ENCODE measurements at regions not wholly inside any gene's neighbourhood (a gene's known extent, or its start where the extent isn't known, plus 50 kb on each side); places are given as distances from the start of the nearest gene placed in this dataset.

GRCh38 chr4:14711259-14711658 lies 291.0 kb upstream of the CPEB2 start:
- no peaks in the 10 kb centered on the region for H3K4me1 Mint-ChIP-seq
- ChIA-PET CTCF (no interaction called here), POLR2A (no interaction called here)
- Histone ChIP-seq H3K9me3 (ENCODE audit: low read length) (no peaks in the 10 kb centered on the region), H3K4me3 (ENCODE audit: low read length) (no peak overlapping the region), H3K36me3 (ENCODE audit: insufficient read depth, low read length) (no peaks in the 10 kb centered on the region), H3K4me1 (ENCODE audit: insufficient read depth, low read length) (no peaks in the 10 kb centered on the region), H3K27me3 (ENCODE audit: insufficient read depth, low read length, poor library complexity, severe bottlenecking) (no peaks in the 10 kb centered on the region), H3K27ac (ENCODE audit: low read depth, low read length) (no peak overlapping the region)
- peaks cover 0 to 5% of the 10 kb centered on the region in 2 donors for H3K27me3 Mint-ChIP-seq
- H3K36me3 Mint-ChIP-seq: no peaks in the 10 kb centered on the region
- no peaks in the 10 kb centered on the region for H3K9me3 Mint-ChIP-seq
- H3K4me3 Mint-ChIP-seq: no peak overlapping the region
- H3K27ac Mint-ChIP-seq: no peak overlapping the region
- DNase-seq: no peak

GRCh38 chr4:14716691-14717090 lies 285.6 kb upstream of the CPEB2 start:
- peaks cover 3 to 20% of the 10 kb centered on the region in 2 donors for H3K27me3 Mint-ChIP-seq
- H3K27ac Mint-ChIP-seq: no peak overlapping the region
- no peaks in the 10 kb centered on the region for H3K9me3 ChIP-seq (ENCODE audit: low read length)
- H3K27me3 ChIP-seq (ENCODE audit: insufficient read depth, low read length, poor library complexity, severe bottlenecking): no peaks in the 10 kb centered on the region
- POLR2A ChIA-PET: no interaction called here
- no peak overlapping the region for H3K4me3 ChIP-seq (ENCODE audit: low read length)
- peaks cover 0 to 17% (median 0%) of the 10 kb centered on the region in 3 donors for H3K36me3 Mint-ChIP-seq
- H3K4me1 Mint-ChIP-seq: no peaks in the 10 kb centered on the region
- H3K4me3 Mint-ChIP-seq: no peak overlapping the region
- DNase-seq: no peak
- no peaks in the 10 kb centered on the region for H3K4me1 ChIP-seq (ENCODE audit: insufficient read depth, low read length)
- CTCF ChIA-PET: no interaction called here
- H3K36me3 ChIP-seq (ENCODE audit: insufficient read depth, low read length): no peaks in the 10 kb centered on the region
- no peak overlapping the region for H3K27ac ChIP-seq (ENCODE audit: low read depth, low read length)
- H3K9me3 Mint-ChIP-seq: peaks cover 0 to 8% (median 5%) of the 10 kb centered on the region in 5 donors

- Histone ChIP-seq H3K4me3 (ENCODE audit: low read length) (no peak overlapping the region), H3K27ac (ENCODE audit: low read depth, low read length) (no peak overlapping the region), H3K36me3 (ENCODE audit: insufficient read depth, low read length) (no peaks in the 10 kb centered on the region), H3K4me1 (ENCODE audit: insufficient read depth, low read length) (no peaks in the 10 kb centered on the region), H3K9me3 (ENCODE audit: low read length) (no peaks in the 10 kb centered on the region), H3K27me3 (ENCODE audit: insufficient read depth, low read length, poor library complexity, severe bottlenecking) (no peaks in the 10 kb centered on the region)
- CTCF ChIA-PET: no interaction called here
- Mint-ChIP-seq H3K27me3 (peaks cover 3 to 20% of the 10 kb centered on the region in 2 donors), H3K4me1 (no peaks in the 10 kb centered on the region), H3K4me3 (no peak overlapping the region), H3K27ac (no peak overlapping the region), H3K36me3 (peaks cover 0 to 23% (median 0%) of the 10 kb centered on the region in 3 donors), H3K9me3 (peaks cover 4 to 9% (median 5%) of the 10 kb centered on the region in 5 donors)
- POLR2A ChIA-PET: no interaction called here
- no peak for DNase-seq
Measured at GRCh38 chr4:14719053-14719452, 283.2 kb upstream of the CPEB2 start.

GRCh38 chr4:14726441-14726840 lies 275.8 kb upstream of the CPEB2 start:
- POLR2A ChIA-PET: no interaction called here
- H3K4me3 ChIP-seq (ENCODE audit: low read length): no peak overlapping the region
- no peak overlapping the region for H3K27ac ChIP-seq (ENCODE audit: low read depth, low read length)
- CTCF ChIA-PET: no interaction called here
- no peaks in the 10 kb centered on the region for H3K4me1 ChIP-seq (ENCODE audit: insufficient read depth, low read length)
- H3K27me3 ChIP-seq (ENCODE audit: insufficient read depth, low read length, poor library complexity, severe bottlenecking): no peaks in the 10 kb centered on the region
- H3K36me3 Mint-ChIP-seq: peaks cover 0 to 11% (median 0%) of the 10 kb centered on the region in 3 donors
- H3K27ac Mint-ChIP-seq: no peak overlapping the region
- no peaks in the 10 kb centered on the region for H3K36me3 ChIP-seq (ENCODE audit: insufficient read depth, low read length)
- no peak overlapping the region for H3K4me3 Mint-ChIP-seq
- H3K27me3 Mint-ChIP-seq: peaks cover 1 to 3% of the 10 kb centered on the region in 2 donors
- peaks cover under 1 to 4% (median 2%) of the 10 kb centered on the region in 5 donors for H3K9me3 Mint-ChIP-seq
- H3K4me1 Mint-ChIP-seq: no peaks in the 10 kb centered on the region
- DNase-seq: no peak
- H3K9me3 ChIP-seq (ENCODE audit: low read length): no peaks in the 10 kb centered on the region

GRCh38 chr4:14726877-14727361 lies 275.4 kb upstream of the CPEB2 start:
- H3K27ac ChIP-seq (ENCODE audit: low read depth, low read length): no peak overlapping the region
- Mint-ChIP-seq H3K27me3 (peaks cover 0 to 3% of the 10 kb centered on the region in 2 donors), H3K27ac (no peak overlapping the region), H3K36me3 (peaks cover 0 to 9% (median 0%) of the 10 kb centered on the region in 3 donors), H3K4me3 (no peak overlapping the region), H3K9me3 (peaks cover 0 to 4% (median 0%) of the 10 kb centered on the region in 5 donors), H3K4me1 (no peaks in the 10 kb centered on the region)
- H3K27me3 ChIP-seq (ENCODE audit: insufficient read depth, low read length, poor library complexity, severe bottlenecking): no peaks in the 10 kb centered on the region
- no peak for DNase-seq
- H3K36me3 ChIP-seq (ENCODE audit: insufficient read depth, low read length): no peaks in the 10 kb centered on the region
- no peaks in the 10 kb centered on the region for H3K4me1 ChIP-seq (ENCODE audit: insufficient read depth, low read length)
- CTCF ChIA-PET: no interaction called here
- H3K9me3 ChIP-seq (ENCODE audit: low read length): no peaks in the 10 kb centered on the region
- POLR2A ChIA-PET: no interaction called here
- H3K4me3 ChIP-seq (ENCODE audit: low read length): no peak overlapping the region

GRCh38 chr4:14729282-14730000 lies 272.8 kb upstream of the CPEB2 start:
- peaks cover 0 to 4% (median 0%) of the 10 kb centered on the region in 3 donors for H3K36me3 Mint-ChIP-seq
- ChIA-PET POLR2A (no interaction called here), CTCF (interaction anchor here (1.2 kb wide), 1 partner anchor 18 kb away, joined by 3 read pairs; no protein-coding TSS in a partner anchor)
- Histone ChIP-seq H3K36me3 (ENCODE audit: insufficient read depth, low read length) (no peaks in the 10 kb centered on the region), H3K27ac (ENCODE audit: low read depth, low read length) (no peak overlapping the region), H3K4me3 (ENCODE audit: low read length) (no peak overlapping the region), H3K9me3 (ENCODE audit: low read length) (no peaks in the 10 kb centered on the region), H3K27me3 (ENCODE audit: insufficient read depth, low read length, poor library complexity, severe bottlenecking) (no peaks in the 10 kb centered on the region), H3K4me1 (ENCODE audit: insufficient read depth, low read length) (no peaks in the 10 kb centered on the region)
- no peak overlapping the region for H3K27ac Mint-ChIP-seq
- peaks cover 0 to 2% of the 10 kb centered on the region in 2 donors for H3K27me3 Mint-ChIP-seq
- H3K9me3 Mint-ChIP-seq: peaks cover 0 to 4% (median 0%) of the 10 kb centered on the region in 5 donors
- no peak overlapping the region for H3K4me3 Mint-ChIP-seq
- no peak for DNase-seq
- no peaks in the 10 kb centered on the region for H3K4me1 Mint-ChIP-seq

GRCh38 chr4:14742054-14742453 lies 260.2 kb upstream of the CPEB2 start:
- Histone ChIP-seq H3K4me1 (ENCODE audit: insufficient read depth, low read length) (no peaks in the 10 kb centered on the region), H3K27ac (ENCODE audit: low read depth, low read length) (no peak overlapping the region), H3K27me3 (ENCODE audit: insufficient read depth, low read length, poor library complexity, severe bottlenecking) (no peaks in the 10 kb centered on the region), H3K9me3 (ENCODE audit: low read length) (no peaks in the 10 kb centered on the region), H3K4me3 (ENCODE audit: low read length) (no peak overlapping the region), H3K36me3 (ENCODE audit: insufficient read depth, low read length) (no peaks in the 10 kb centered on the region)
- no peak overlapping the region for H3K27ac Mint-ChIP-seq
- no peaks in the 10 kb centered on the region for H3K9me3 Mint-ChIP-seq
- ChIA-PET CTCF (no interaction called here), POLR2A (no interaction called here)
- no peaks in the 10 kb centered on the region for H3K4me1 Mint-ChIP-seq
- DNase-seq: no peak
- no peak overlapping the region for H3K4me3 Mint-ChIP-seq
- no peaks in the 10 kb centered on the region for H3K36me3 Mint-ChIP-seq
- peaks cover 3 to 7% of the 10 kb centered on the region in 2 donors for H3K27me3 Mint-ChIP-seq

- POLR2A ChIA-PET: no interaction called here
- no peak overlapping the region for H3K27ac ChIP-seq (ENCODE audit: low read depth, low read length)
- no peaks in the 10 kb centered on the region for H3K9me3 Mint-ChIP-seq
Measured at GRCh38 chr4:14743172-14743571, 259.1 kb upstream of the CPEB2 start.

More at GRCh38 chr4:14743172-14743571, 259.1 kb upstream of the CPEB2 start:
- CTCF ChIA-PET: no interaction called here
- Mint-ChIP-seq H3K36me3 (no peaks in the 10 kb centered on the region), H3K4me3 (no peak overlapping the region), H3K27ac (no peak overlapping the region), H3K27me3 (peaks cover 3 to 9% of the 10 kb centered on the region in 2 donors), H3K4me1 (no peaks in the 10 kb centered on the region)
- Histone ChIP-seq H3K9me3 (ENCODE audit: low read length) (no peaks in the 10 kb centered on the region), H3K4me3 (ENCODE audit: low read length) (no peak overlapping the region), H3K36me3 (ENCODE audit: insufficient read depth, low read length) (no peaks in the 10 kb centered on the region), H3K4me1 (ENCODE audit: insufficient read depth, low read length) (no peaks in the 10 kb centered on the region), H3K27me3 (ENCODE audit: insufficient read depth, low read length, poor library complexity, severe bottlenecking) (no peaks in the 10 kb centered on the region)
- no peak for DNase-seq

Measured in CD8-positive, alpha-beta memory T cell (primary cell).